GM18868 (cell line): ENCODE measurements at regions not wholly inside any gene's neighbourhood (a gene's known extent, or its start where the extent isn't known, plus 50 kb on each side); places are given as distances from the start of the nearest gene placed in this dataset.
"Not testable (repeated sequence)": the region's sequence is repeated elsewhere in the genome, so short reads cannot be mapped to it uniquely, and the experiment has no call there.

ENCODE experiments used
- ATAC-seq: cut with Tn5 transposase; IDR thresholded peaks from one replicate; pipeline ENCODE4 v1.9.1; 2021; ENCODE audit warnings: mild to moderate bottlenecking, moderate library complexity; ENCODE audit not compliant: unreplicated experiment

GRCh38 chr5:109989161-109989560 is 299.4 kb downstream of the MAN2A1 start:
- ATAC-seq: no peak

GRCh38 chr5:109989994-109990722 is 300.4 kb downstream of the MAN2A1 start:
- ATAC-seq: no peak

- ATAC-seq: no peak
Measured at GRCh38 chr5:109990723-109991359, 301.1 kb downstream of the MAN2A1 start.

- ATAC-seq: no peak
Measured at GRCh38 chr5:109992264-109992915, 302.7 kb downstream of the MAN2A1 start.

- no peak for ATAC-seq
Measured at GRCh38 chr5:109994135-109994534, 304.4 kb downstream of the MAN2A1 start.

GRCh38 chr5:109996246-109996645 is 306.5 kb downstream of the MAN2A1 start:
- no peak for ATAC-seq

GRCh38 chr5:109997161-109997560 is 307.4 kb downstream of the MAN2A1 start:
- ATAC-seq: no peak

GRCh38 chr5:109998208-109998607 is 308.5 kb downstream of the MAN2A1 start:
- ATAC-seq: no peak

- ATAC-seq: no peak
Measured at GRCh38 chr5:109998726-109999125, 309.0 kb downstream of the MAN2A1 start.

GRCh38 chr5:110001648-110002047 is 311.9 kb downstream of the MAN2A1 start:
- no peak for ATAC-seq

GRCh38 chr5:110002652-110003051 is 312.9 kb downstream of the MAN2A1 start:
- no peak for ATAC-seq

GRCh38 chr5:110005907-110006562 is 316.3 kb downstream of the MAN2A1 start:
- ATAC-seq: not testable (repeated sequence)

GRCh38 chr5:110007101-110007500 is 317.4 kb downstream of the MAN2A1 start:
- ATAC-seq: no peak

- ATAC-seq: no peak
Measured at GRCh38 chr5:110008131-110008530, 318.4 kb downstream of the MAN2A1 start.

- no peak for ATAC-seq
Measured at GRCh38 chr5:110012145-110012544, 322.4 kb downstream of the MAN2A1 start.

- no peak for ATAC-seq
Measured at GRCh38 chr5:110013017-110013416, 323.3 kb downstream of the MAN2A1 start.

GRCh38 chr5:110017854-110018253 is 328.1 kb downstream of the MAN2A1 start:
- no peak for ATAC-seq

GRCh38 chr5:110018509-110018908 is 328.8 kb downstream of the MAN2A1 start:
- ATAC-seq: no peak

- no peak for ATAC-seq
Measured at GRCh38 chr5:110019119-110019518, 329.4 kb downstream of the MAN2A1 start.

GRCh38 chr5:110019780-110020179 is 330.1 kb downstream of the MAN2A1 start:
- ATAC-seq: no peak

- ATAC-seq: no peak
Measured at GRCh38 chr5:110021251-110021650, 331.5 kb downstream of the MAN2A1 start.

- ATAC-seq: no peak
Measured at GRCh38 chr5:110025160-110025559, 335.4 kb downstream of the MAN2A1 start.
